Hippocampal formation (tissue), 2 donors: ENCODE measurements at regions not wholly inside any gene's neighbourhood (a gene's known extent, or its start where the extent isn't known, plus 50 kb on each side); places are given as distances from the start of the nearest gene placed in this dataset.
"Not testable (repeated sequence)": the region's sequence is repeated elsewhere in the genome, so short reads cannot be mapped to it uniquely, and the experiment has no call there.

Source experiments
- DNase-seq, 2 donors: peaks; one replicate each; lab custom pipeline; 2025; lab: John Stamatoyannopoulos, UW

DNA sequence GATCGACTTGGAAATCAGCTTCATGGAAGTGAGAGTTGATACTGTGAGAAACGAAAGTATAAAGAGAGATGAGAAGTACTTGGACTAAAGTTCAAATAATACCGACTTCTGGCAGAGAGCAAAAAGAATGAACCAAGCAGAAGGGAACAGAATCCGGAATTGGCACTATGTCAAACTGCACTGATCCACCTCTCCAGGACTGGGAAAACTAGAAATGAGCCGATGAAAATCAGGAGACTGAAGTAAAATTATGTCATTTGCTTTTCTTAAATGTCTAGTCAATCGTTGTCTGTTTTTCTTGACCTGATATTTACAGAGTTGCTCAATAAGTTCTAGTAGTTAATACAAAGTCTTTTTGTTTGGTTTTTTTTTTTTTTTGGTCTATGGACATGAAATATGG is 163.0 kb upstream of the FOXG1 start:
- no peak for DNase-seq

- DNase-seq, result no peak
These were observed 158.9 kb upstream of the FOXG1 start for GRCh38 chr14:28607661-28608060.

DNA sequence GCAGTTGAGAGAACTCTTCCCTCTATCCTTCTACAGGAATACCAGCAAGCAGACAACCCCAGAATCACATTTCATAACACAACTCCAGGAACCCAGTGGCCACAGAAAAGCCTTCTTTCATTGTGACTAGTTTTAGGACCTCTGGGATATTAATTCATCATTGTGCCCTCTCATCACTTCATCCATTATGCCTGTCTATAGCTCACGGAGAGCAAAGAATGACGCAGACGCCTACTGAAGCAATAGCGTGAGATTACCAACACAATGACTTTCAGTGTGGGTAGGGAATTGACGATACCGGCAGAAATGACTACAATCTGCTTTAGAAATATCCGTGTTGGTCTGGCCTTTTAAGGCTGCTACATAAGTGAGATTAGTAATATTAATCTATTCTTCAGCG is 158.1 kb upstream of the FOXG1 start:
- peak; percentile 21 to 22 for DNase-seq

GRCh38 chr14:28608851-28609828 is 157.4 kb upstream of the FOXG1 start:
- peak; percentile 72 to 93 for DNase-seq

GRCh38 chr14:28612414-28612813 is 154.2 kb upstream of the FOXG1 start:
- DNase-seq, result no peak

DNA sequence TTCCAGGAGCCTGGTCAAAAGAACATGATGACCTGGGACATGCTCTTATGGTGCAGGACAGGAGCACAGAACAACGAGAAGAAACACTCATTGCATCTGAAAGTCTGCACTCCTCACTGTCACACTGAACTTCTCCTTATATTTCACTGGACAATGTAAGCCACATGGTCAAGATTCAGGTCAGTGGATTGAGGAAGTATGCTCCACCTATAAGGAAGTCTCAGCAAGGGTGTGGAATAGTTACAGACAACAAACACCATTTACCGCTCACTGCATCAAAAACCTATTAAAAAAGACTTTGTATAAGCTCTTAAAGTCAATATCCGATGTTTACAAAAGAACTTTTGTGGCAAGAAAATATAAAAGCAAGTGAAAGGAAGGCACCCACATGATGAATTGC is 153.1 kb upstream of the FOXG1 start:
- DNase-seq, result no peak

DNA sequence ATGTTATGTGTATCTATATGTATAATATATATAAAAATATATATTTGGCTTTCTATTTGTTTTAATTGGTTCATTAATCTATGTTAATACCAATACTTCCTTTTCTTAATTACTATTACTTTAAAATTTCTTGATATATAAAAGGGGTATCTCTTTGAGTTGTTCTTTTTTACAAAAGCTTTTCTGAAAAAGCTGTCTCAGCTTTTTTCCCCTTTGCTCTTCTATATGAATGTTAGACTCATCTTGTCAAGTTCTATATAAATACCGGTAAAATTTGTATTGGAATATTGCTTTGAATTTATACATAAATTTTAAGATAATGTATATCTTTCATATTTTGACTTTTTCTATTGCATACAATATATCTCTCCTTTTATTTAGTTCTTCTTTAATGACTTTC is 139.8 kb upstream of the FOXG1 start:
- no peak for DNase-seq

DNA sequence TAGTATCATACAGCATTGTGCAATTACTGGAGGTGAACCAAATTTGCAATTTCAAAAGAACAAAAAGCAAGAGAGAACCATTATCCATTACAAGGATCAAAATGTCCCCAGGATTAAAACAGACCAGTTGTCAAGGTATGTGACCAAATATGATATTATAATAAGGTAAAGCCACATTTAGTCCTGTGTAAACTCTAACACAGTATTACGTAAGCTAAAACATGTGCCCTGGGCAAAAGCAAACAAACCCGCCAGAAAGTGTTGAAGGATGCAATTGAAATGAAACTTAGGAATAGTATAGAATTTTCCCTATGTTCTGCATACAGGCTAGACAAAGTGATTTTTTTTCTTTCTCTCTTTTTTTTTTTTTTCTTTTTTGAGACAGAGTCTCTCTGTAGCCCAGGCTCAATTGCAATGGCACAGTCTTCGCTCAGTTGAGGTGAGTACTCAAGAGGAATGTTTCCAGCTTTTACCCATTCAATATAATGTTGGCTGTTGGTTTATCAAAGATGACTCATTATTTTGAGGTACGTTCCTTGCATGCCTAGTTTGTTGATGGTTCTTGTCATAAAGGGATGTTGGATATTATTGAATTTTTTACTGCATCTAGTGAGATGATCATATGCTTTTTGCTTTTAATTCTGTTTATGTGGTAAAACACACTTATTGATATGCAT is 137.1 kb upstream of the FOXG1 start:
- no peak for DNase-seq

DNA sequence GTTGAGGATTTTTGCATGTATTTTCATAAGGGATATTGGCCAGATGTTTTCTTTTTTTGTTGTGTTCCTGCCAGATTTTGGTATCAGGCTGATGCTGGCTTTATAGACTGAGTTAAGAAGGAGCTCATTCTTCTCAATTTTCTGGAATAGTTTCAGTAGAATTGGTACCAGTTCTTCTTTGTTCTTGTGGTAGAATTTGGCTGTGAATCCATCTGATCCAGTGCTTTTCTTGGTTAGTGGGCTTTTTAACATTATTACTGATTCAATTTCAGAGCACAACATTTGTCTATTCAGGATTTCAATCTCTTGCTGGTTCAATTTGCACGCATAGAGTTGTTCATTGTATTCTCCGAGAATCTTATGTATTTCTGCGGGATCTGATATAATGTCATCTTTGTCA is 136.5 kb upstream of the FOXG1 start:
- no peak for DNase-seq

DNA sequence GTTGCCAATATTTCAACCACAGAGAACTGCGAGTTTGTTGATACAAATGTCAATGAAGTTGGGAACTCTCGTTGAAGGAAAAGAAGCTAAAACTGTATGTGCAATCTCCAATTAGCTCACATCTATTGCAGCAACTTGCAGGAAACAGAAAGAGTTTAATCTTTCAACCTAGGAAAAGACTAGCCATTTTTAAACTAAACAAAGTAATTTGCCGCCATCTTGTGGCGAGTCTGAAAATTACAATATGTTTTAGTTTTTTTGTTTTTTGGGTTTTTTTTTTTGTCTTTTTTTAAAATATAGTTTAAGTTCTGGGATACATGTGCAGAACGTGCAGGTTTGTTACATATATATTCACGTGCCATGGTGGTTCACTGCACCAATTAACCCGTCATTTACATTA is 131.2 kb upstream of the FOXG1 start:
- DNase-seq, result peak in 1 of 2 donors; percentile 40

DNA sequence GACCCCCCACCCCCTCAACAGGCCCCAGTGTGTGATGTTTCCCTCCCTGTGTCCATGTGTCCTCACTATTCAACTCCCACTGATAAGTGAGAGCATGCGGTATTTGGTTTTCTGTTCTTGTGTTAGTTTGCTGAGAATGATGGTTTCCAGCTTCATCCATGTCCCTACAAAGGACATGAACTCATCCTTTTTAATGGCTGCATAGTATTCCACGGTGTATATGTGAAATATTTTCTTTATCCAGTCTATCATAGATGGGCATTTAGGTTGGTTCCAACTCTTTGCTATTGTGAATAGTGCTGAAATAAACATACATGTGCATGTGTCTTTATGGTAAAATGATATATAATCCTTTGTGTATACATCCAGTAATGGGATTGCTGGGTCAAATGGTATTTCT is 130.8 kb upstream of the FOXG1 start:
- not testable (repeated sequence) for DNase-seq

- not testable (repeated sequence) for DNase-seq
These were observed 125.4 kb upstream of the FOXG1 start for GRCh38 chr14:28641189-28641588.

- DNase-seq, result no peak
These were observed 115.4 kb upstream of the FOXG1 start for GRCh38 chr14:28651148-28651547.

DNA sequence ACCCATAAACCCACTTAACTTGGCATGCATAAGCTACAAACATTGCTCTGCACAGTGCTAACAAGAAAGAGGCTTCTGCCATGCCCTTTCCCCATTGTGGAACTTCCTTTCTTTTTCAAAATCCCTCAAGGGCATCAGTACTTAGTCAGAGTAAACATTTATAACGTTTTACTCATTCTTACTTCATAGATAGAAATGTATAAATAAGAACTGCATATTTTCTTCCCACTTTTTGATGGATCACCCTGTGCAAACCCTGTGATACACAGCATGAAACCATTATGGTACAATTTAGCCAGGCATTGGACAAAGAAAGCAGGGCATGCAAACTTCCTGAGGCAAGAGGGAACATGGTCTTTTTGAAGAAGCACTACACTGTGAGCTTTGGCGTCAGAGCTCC is 113.8 kb upstream of the FOXG1 start:
- no peak for DNase-seq

DNA sequence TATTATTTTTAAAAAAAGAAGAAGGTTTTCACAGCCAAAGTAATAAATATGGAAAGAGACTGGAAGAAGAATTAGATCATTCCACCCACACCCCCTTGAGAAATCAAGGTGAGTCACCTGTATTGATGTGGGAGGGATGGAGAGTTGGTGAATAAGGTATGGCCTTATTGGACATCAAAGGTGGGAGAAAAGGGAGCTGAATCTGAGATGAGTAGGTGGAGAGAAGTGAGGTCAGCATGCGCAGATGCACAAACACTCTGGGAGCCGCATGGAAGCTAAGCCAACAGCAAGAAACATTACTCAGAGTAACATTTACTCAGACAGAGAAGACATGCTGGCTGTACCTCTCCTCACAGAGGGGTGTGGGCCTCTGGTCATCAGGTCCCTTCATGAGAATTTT is 113.1 kb upstream of the FOXG1 start:
- DNase-seq, result no peak

DNA sequence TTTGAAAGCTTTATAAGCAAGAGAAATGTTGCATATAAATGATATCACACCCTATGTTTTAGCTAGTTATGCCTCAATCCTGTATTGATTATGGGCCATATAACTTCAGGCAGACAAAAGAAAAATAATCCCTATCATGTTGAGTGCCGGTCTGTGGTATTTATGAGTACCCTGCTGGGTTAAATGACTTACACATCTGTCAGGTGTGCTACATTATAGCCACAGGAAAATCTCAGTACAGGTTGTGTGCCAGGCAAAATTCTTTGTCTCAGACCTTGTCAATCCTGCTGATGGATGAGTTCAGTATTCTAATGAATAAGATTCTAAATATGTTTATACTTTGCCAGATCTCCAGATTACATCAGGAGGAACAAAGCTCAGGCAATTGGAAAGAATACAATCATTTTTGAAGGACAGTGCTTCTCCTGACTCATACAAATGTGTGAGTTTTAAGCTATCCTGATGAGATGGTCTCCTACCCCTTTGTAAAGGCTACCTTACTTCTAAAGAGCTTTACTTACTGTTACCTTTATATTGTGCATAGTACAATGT is 109.8 kb upstream of the FOXG1 start:
- DNase-seq, result no peak

GRCh38 chr14:28661171-28661772 is 105.3 kb upstream of the FOXG1 start:
- DNase-seq, result no peak

GRCh38 chr14:28666961-28667360 is 99.6 kb upstream of the FOXG1 start:
- DNase-seq, result no peak

DNA sequence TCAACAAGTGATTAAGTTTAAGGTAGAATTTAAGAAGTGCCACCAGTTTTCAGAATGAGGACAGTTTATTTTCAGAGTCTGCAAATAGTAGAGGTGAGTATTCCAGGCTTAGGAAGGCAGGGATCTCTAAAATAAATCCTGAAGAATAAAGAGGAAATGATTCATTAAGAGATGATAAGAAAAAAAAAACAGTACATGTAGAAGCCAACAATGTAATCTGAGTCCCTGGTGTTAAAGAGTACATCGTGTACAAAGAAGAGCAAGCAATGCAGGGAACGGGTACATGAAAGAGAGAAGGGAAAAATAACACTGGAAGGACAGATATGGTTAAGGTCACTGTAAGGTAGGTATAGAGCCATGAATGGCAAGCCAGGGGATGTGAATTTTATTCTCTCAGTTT is 95.2 kb upstream of the FOXG1 start:
- DNase-seq, result no peak

DNA sequence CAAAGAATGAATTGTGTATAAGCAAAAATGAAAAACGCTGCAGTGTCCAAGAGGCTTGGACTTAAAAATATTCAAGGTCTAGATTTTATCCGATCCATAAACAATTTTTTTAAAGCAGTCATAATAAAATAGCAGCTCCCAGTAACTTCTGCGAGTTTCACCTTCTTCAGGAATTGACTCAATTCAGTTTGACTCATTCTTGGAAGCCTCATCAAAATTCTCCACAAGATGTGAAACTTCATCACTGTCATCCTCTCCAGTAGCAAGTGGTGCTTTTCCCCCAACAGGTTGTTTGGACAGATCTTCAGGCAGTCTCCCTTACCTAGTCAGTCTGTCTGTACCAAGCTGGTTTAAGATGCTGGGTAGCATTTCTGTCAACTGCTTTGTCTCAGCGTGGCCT is 93.5 kb upstream of the FOXG1 start:
- DNase-seq, result no peak

GRCh38 chr14:28676479-28676878 is 90.1 kb upstream of the FOXG1 start:
- DNase-seq, result no peak

DNA sequence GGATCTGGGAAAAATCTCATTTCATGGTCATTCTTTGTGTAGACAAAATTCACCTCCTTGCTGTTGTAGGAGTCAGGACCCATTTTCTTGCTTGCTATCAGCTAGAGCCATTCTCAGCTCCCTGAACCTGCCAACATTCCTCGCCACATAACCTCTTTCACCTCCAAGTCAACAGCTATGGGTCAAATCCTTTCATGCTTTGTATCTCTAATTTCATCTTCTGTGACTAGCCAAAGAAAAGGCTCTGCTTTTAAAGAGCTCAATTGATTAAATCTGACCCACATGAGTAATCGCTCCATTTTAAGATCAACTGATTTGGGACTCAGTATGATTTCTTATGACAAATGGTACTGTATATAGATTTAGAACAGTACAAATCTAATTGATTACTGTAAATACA is 89.2 kb upstream of the FOXG1 start:
- no peak for DNase-seq

GRCh38 chr14:28678887-28679286 is 87.7 kb upstream of the FOXG1 start:
- no peak for DNase-seq
